NCI-H82 treated with DMSO at 0.1 percent for 48 hours (cell line): ENCODE measurements at regions not wholly inside any gene's neighbourhood (a gene's known extent, or its start where the extent isn't known, plus 50 kb on each side); places are given as distances from the start of the nearest gene placed in this dataset.
"Not testable (repeated sequence)": the region's sequence is repeated elsewhere in the genome, so short reads cannot be mapped to it uniquely, and the experiment has no call there.

ENCODE experiments used
- DNase-seq: peaks from one replicate; lab custom pipeline; 2025; ENCODE audit not compliant: unreplicated experiment; lab: John Stamatoyannopoulos, UW

DNA sequence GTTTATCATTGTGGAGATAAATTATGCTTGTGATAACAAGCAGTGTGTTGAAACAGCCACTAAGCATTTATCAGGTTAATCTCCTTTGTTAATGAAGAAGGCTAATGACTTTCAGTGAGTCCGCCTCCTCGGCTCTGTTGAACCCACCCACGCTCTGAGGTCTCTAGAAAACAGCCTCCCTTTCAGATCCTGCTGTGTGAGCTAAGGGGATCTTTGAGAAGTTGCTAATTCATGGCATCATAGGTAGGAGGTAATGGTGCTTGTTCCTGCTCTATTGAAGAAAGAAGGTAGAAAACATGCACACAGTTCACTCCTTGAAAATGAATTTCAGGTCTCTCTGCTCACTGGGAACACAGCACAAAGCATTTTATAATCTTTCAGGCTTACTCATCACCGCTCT lies 483.9 kb downstream of the AACS start:
- DNase-seq, result no peak

DNA sequence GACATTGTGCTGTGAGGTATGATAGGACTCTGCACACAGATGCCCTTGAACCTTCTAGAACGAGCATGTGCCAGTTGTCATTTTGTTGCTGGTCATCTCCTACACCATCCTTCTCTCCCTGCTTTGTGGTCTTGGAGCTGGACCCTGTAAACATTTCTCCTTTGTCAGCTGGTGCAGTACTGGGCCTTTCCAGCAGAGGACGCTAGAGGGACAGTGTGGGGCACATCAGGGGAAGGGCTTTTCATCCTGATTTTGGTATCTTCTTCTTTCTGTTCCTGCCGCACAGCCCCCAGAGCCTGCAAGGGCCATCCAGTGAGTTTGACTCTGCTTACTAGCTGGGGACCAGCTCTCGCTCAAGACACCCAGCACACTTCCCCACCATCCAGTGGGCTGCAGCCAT lies 484.6 kb downstream of the AACS start:
- no peak for DNase-seq

DNA sequence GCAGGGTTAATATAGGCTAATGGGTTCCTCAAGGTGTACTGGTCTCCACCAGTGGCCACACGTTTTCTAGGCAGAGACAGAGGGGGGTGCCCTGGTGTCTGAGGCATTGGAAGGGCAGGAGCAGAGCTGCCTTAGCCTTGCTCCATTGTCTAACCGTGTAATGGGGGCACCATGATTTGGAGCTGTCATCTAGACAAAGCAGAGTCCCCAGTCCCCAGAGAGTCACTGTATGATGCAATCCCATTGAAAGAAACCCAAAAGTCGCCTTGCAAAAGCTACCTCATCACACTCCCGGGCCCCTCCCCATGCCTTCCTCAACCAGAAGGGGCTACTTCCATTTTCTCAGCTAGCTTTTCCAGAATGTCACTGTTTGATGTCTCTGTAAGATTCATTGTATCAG lies 487.1 kb downstream of the AACS start:
- DNase-seq, result no peak

DNA sequence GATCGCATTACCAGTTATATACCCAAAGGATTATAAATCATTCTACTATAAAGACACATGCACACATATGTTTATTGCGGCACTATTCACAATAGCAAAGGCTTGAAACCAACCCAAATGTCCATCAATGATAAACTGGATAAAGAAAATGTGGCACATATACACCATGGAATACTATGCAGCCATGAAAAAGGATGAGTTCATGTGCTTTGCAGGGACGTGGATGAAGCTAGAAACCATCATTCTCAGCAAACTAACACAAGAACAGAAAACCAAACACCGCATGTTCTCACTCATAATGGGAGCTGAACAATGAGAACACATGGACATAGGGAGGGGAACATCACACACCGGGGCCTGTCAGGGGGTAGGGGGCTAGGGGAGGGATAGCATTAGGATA lies 495.8 kb downstream of the AACS start:
- DNase-seq, result not testable (repeated sequence)

DNA sequence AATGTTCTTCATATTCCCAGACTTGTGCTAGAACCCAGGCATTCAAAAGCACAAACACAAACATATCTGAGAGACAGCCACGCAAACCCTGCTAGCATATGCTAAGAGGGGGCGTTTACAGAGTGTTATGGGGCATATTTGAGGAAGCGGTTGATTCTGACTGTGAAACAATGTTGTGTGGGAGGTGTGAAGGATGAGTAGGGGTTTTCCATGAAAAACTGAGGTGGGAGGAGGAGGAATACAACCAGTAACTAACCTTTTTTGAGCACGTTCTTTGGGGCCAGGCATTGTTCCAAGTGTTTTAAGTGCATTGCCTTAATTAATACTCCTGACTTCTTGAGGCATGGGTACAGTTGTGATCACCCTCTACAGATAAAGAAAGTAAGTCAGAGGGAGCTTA lies 499.5 kb downstream of the AACS start:
- DNase-seq, result no peak

DNA sequence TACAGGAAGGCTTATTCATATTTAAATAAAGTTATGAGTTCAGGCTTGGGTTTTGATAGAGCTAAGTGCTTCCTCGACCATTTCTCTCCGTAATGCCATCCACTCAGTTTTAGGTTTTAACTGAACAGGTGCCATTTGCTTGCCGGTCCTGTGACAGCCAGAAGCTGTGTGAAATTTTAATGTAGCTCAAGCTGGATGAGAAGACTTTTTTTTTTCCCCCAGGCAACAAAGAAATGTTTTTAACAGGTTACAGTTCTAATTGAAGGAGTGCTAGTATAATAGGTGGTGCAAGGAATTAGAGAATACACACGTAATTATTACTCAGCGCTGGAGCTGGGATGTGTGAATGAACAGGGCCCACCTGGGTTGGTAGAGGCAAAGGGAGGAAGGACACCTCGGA lies 502.3 kb downstream of the AACS start:
- DNase-seq, result no peak

DNA sequence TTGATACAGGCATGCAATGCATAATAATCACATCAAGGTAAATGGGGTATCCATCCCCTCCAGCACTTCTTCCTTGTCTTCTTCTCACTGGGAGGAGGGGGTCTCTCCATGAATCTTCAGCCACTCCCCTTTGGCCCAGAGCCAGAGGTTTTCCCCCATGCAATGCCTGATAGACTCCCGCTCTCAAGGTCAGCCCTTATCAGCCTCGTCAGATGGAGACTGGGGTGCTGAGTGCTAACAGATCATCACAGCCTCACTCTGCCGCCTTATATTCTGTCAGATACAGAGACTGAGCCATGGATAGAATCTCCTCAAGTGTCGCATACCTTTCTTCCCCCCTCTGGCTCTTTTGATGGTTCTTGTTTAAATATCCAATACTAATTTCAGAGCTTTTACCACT lies 503.1 kb downstream of the AACS start:
- DNase-seq, result no peak

DNA sequence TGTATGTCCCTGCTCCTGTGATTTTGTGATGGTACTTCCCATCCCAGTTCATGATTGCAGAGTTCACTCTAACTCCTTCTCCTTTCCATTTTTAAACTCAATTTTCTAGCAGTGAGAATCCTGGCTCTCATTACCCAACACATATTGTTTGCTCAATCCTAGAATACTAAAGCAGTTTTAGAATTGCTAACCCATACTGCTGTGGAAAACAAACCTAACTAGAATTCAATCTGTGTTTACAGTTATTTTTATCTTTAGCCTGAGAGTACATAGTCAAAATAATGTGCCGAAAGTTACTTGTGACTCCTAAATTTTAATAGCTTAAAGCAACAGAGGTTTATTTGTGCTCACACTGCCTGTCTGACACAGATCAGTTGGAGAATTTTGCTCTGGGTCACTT lies 508.0 kb downstream of the AACS start:
- no peak for DNase-seq

DNA sequence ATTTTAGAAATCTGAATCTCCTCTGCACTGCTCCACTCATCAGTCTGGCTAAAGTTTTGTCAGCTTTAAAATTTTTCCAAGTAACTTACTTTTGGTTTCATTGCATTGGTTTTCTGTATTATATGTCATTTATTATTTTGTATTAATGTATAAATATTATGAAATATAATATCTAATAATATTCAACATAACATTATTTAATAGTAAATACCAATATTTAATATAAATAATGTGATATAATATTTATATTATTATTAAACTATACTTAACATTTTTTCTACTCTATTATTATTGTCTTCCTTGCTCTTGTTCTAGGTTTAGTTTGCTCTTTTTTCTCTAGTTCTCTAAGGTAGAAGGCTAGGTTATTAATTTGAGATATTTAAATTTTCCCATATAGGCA lies 512.1 kb downstream of the AACS start:
- no peak for DNase-seq

DNA sequence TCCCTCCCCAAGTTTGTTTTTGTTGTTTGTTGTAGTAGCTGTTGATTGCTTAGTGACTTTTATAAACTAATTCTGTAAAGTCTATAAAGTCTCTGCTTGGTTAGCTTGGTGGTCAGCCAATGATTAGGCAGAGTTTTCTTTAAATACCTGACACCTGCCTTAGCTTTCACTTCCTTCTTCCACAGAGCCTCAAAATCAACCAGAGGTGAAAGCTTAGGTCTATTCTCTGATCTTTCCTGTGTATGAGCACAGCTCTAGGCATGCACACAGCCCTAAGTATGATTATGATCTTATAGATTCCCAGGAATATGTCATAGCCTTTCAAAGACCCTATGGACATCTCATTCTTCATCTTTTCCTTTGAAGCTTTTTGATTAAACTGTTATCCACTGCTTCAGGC lies 514.7 kb downstream of the AACS start:
- DNase-seq, result no peak

DNA sequence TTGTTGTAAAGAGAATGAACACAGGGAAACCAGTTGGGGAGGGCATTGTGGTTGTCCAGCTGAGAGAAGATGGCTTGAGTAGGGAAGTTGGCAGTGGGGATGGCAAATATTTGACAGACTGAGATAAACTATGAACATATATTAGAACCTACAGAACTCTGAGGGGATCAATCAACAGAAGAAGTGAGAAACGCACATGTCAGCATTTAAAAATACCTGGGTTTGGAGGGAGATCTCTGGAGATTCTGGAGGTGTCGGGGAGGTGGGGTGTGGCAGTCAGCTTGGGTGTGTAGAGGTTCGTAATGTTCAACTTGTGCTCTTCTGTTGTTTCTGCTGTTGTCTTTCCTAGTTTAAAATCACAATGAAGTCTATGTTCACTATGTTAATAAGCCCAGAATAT lies 517.8 kb downstream of the AACS start:
- no peak for DNase-seq

DNA sequence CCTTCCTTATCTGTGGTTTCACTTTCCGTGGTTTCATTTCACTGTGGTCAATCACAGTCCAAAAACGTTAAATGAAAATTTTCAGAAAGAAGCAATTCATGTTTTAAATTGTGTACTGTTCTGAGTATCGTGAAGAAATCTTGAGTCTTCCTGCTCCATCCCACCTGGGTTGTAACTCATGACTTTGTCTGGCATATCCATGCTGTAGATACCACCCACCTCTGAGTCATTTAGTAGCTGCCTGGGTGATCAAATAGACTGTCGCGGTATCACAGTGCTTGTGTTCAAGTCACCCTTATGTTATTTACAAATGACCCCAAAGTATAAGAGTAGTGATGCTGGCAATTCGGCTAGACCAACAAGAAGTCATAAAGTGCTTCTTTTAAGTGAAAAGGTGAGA lies 521.2 kb downstream of the AACS start:
- no peak for DNase-seq

DNA sequence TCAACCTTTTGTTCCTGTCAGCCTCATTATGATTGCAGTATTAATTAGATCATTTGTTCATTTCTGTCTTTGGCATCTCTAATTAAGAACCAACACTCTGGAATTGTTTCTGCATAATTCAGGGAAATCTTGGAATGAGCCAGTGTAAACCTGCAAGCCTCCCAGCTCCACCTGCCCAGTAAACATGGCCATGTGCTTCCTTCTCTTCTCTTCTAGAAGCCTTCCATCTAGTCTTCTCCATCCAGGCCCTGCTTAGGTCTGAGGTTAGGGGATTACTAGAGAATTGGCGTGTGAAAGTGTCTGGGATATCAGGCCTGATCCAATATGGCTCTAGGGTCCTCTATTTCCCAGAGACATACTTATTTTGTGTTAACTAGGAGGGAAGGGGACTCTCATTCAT lies 528.0 kb downstream of the AACS start:
- no peak for DNase-seq

DNA sequence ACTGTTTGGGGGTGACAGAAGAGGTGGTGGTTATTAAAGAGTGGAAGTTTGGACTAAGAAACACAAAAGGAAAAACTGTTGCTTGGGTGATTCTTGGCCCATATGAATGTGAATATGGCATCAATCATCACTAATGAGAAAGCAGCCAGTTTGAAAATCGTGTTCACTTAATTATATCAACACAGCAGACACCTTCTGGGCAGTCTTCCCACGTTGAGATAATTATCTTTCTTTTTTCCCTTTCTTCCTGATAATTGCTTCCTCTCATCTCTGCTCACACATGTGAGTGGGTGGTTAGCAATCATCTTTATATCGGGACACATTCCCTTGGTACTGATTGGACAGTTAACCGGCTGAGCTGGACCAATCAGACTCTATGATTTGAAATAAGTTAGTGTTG lies 539.7 kb downstream of the AACS start:
- DNase-seq, result no peak

DNA sequence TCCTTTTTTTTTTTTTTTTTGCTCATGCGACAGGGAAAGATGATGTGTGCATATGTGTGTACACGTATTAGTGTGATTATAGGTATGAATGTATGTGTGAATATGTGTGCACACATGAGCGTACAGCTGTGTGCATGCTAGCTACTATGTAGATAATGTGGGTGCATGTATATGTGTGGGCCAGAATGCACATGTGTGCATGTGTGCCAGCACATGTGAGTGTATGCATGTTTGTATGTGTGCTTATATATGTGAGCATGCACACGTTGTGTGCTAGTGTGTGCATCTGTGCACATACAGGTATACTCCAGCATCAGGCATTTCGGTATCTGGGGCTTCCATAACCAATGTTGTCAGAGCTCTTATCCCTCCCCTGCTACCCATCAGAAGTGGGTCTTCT lies 541.1 kb downstream of the AACS start:
- DNase-seq, result no peak

DNA sequence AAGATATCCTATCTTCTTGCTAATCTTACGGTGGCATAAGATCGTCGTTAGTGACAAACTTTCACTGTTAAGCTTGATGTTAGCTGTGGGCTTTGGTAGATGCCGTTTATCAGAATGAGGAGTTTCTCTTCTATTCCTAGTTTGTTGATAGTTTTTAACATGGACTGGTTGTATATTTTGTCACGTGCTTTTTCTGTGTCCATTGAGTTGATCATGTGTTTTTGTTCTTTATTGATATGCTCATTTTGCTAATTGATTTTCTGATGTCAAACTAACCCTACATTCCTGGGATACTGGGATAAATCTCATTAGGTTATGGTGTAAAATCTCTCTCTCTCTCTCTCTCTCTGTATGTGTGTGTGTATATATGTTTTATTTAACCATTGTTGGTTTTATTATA lies 545.1 kb downstream of the AACS start:
- no peak for DNase-seq

DNA sequence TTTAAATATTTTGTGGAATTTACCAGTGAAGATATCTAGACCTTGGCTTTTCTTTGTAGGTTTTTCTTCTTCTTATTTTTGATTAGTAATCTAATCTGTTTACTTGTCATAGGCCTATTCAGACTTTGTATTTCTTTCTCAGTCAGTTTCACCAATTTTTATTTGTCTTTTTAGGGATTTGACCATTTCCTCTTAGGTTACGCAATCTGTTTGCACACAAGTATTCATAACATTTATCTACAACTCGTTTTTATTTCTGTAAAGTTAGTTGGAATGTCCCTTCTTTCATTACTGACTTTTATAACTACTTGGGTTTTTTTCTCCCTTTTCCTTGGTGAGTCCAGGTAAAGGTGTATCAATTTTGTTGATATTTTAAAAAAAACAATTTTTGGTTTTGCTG lies 545.7 kb downstream of the AACS start:
- DNase-seq, result no peak

DNA sequence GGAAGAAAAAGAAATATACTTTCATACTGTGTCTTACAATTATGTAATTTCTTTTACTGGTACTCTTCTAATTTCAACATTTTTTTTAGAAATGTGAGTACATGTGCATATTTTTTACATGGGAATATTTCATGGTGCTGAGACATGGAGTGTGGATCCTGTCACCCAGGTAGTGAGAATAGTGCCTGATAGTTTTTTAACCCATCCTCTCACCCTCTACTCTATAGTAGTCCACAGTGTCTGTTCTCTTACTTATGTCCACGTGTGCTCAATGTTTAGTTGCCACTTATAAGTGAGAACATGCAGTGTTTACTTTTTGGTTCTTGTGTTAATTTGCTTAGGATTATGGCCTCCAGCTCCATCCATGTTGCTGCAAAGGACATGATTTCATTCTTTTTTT lies 548.8 kb downstream of the AACS start:
- DNase-seq, result no peak

DNA sequence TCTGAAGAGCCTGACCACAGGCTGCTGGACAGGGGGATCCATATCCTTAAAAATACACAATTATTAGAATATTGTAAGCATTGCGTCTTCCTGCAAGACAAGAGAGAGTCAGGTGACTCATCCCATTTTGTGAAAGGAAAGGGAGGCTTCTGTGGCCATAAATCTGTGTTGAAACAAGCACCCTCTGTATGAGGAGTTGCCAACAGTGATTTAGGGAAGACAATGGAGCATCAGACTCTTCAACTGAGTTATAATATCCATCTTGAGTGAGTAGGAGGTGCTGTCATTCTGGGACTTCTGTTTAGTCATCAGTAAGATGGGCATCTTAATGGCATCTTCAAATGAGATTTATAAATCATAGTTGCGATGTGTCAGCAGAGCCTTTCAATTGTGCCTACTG lies 554.5 kb downstream of the AACS start:
- DNase-seq, result no peak

DNA sequence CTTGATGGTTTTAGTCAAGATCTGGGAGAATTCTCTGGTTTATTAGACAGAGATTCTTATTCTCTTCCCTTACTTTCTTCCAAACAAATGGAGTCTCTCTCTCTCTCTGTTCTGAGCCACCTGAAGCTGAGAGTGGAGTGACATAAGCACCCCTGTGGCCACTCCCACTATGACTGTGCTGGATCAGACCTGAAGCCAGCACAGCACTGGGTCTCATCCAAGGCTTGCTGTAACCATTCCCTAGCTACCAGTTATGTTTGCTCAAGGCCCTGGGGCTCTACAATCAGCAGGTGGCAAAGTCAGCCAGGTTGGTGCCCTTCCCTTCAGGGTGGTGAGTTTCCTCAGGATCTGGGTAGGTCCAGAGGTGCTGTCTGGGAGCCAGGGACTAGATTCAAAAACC lies 568.5 kb downstream of the AACS start:
- no peak for DNase-seq

DNA sequence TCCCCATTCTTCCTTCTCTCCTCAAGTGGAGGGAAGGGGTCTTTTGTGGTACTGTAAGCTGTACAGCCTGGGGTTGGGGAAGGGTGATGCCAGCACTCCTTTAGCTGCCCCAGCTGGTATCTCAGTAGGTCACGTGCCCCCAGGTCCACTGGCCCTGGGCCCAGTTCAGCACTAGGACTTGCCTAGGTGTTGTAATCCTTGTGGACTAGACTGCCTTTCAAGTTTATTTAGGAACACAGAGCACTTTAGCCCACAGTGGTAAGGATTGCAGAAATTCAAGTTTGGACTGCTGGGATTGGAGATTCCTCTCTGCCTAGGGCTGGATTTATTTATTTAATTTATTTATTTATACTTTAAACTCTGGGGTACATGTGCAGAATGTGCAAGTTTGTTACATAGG lies 569.6 kb downstream of the AACS start:
- no peak for DNase-seq

DNA sequence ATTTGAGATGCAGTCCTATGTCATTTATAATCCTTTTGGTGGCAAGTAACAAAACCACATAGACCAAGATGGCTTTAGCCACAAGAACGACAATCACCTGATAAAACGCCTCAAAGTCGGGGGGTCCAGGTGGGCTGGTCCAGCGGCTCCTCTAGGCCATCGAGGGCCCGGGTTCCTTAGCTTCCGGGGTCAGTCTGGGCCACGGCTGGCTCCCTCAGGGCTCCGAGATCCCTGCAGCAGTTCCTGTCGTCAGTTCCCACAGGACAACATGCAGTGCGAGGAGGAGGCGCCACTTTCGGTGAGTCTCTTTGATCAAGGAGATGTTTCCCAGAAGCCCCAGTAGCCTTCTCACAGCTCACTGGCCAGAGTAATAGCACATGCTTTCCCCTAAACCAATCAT lies 574.6 kb downstream of the AACS start:
- DNase-seq, result no peak

DNA sequence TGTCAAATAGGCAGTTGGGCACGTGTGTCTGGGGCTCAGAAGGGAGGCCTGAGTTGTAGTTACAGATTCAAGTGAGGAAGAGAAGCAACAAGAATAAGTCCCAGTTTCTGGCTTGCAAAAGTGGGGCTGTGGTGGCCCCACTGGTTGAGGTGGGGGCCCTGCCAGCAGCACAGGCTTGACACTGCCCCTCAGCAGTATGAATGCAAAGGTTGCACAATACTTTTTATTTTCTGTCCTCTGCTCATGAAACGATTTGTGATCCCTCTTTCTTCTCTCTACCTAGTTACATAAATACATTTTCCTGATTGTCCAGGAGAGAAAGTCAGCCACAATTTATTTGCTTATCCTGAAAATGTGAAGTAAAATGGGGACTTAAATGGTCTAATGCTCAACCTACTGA lies 577.8 kb downstream of the AACS start:
- DNase-seq, result no peak

DNA sequence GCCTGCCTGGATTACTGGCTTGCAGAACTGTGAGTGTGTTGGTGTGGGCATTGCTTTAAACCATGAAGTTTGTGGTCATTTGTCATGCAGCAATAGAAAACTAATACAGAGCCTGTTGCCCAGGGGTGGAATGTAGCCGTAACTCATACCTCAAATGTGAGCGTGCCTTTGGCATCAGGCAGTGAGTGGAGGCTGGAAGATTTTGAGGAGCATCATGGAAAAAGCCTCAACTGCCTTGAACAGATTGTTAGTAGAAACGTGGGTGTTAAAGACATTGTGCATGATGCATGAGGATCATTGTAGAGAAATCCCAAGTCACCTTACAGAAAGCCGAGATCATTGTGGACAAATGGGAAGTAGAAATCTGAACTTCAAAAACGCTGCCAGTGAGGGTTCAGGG lies 580.5 kb downstream of the AACS start:
- no peak for DNase-seq
